ENCODE measurements at regions not wholly inside any gene's neighbourhood (a gene's known extent, or its start where the extent isn't known, plus 50 kb on each side); places are given as distances from the start of the nearest gene placed in this dataset.
"Not testable (repeated sequence)": the region's sequence is repeated elsewhere in the genome, so short reads cannot be mapped to it uniquely, and the experiment has no call there.

- H3K4me2 ChIP-seq (replicated peaks; ENCODE audit: low read depth, low read length, poor library complexity, severe bottlenecking); H4K20me1 ChIP-seq (ENCODE audit: control insufficient read depth, insufficient read depth, low read length, poor library complexity, severe bottlenecking); H3K4me3 Mint-ChIP-seq; H3K4me1 Mint-ChIP-seq; H3K27me3 ChIP-seq (replicated peaks in 1 of 4; ENCODE audit: control extremely low read depth in 1 of 4, control insufficient read depth in 3 of 4, insufficient read depth in 4 of 4, low read length in 3 of 4); H3K27ac ChIP-seq (ENCODE audit: low read length in 2 of 2); ATAC-seq (ENCODE audit: low read depth); DNase-seq; POLR2A ChIA-PET; H3K9me3 ChIP-seq (ENCODE audit: control extremely low read depth in 1 of 3, control insufficient read depth in 2 of 3, insufficient read depth in 1 of 3, low read length in 2 of 3); H3K79me2 ChIP-seq (ENCODE audit: control insufficient read depth, insufficient read depth, low read length); H3K4me3 ChIP-seq (ENCODE audit: control extremely low read depth in 1 of 5, extremely low read depth in 1 of 5, insufficient read depth in 1 of 5, low read depth in 2 of 5, low read length in 4 of 5); intact Hi-C loops (cut with micrococcal nuclease); H3K27me3 Mint-ChIP-seq; CTCF ChIA-PET; H3K9ac ChIP-seq (ENCODE audit: low read length); H3K4me1 ChIP-seq (ENCODE audit: control insufficient read depth in 2 of 2, insufficient read depth in 2 of 2, low read length in 2 of 2); H3K9me3 Mint-ChIP-seq (ENCODE audit: insufficient read depth); H2AFZ ChIP-seq (ENCODE audit: insufficient read depth, low read depth, low read length, poor library complexity, severe bottlenecking): not testable (repeated sequence)
- 100% methylated on average over 1 of the region's 1 CpG for WGBS (ENCODE audit: insufficient coverage)
- H3K27ac Mint-ChIP-seq, result peak overlapping the region; percentile 47
- H3K36me3 ChIP-seq (replicated peaks in 1 of 2; ENCODE audit: control extremely low read depth in 1 of 2, control insufficient read depth in 1 of 2, extremely low read depth in 1 of 2, insufficient read depth in 2 of 2, low read length in 1 of 2), result peaks cover 0 to 22% of the 10 kb centered on the region in 2 experiments
Measured at GRCh38 chr14:50030911-50031310, 85.5 kb downstream of the VCPKMT start.

- peaks cover 5% of the 10 kb centered on the region for H3K4me1 Mint-ChIP-seq
- no peak overlapping the region for H3K27ac ChIP-seq (ENCODE audit: low read length in 2 of 2)
- no peaks in the 10 kb centered on the region for H3K27me3 Mint-ChIP-seq
- H4K20me1 ChIP-seq (ENCODE audit: control insufficient read depth, insufficient read depth, low read length, poor library complexity, severe bottlenecking), result no peaks in the 10 kb centered on the region
- no peak overlapping the region for H3K4me3 ChIP-seq (ENCODE audit: control extremely low read depth in 1 of 5, extremely low read depth in 1 of 5, insufficient read depth in 1 of 5, low read depth in 2 of 5, low read length in 4 of 5)
- H3K9ac ChIP-seq (ENCODE audit: low read length), result no peak overlapping the region
- no peaks in the 10 kb centered on the region for H3K79me2 ChIP-seq (ENCODE audit: control insufficient read depth, insufficient read depth, low read length)
- no peak overlapping the region for H3K27ac Mint-ChIP-seq
- intact Hi-C loops (cut with micrococcal nuclease), result no loop called here
- no peak overlapping the region for H3K4me2 ChIP-seq (replicated peaks; ENCODE audit: low read depth, low read length, poor library complexity, severe bottlenecking)
- no peaks in the 10 kb centered on the region for H3K27me3 ChIP-seq (replicated peaks in 1 of 4; ENCODE audit: control extremely low read depth in 1 of 4, control insufficient read depth in 3 of 4, insufficient read depth in 4 of 4, low read length in 3 of 4)
- DNase-seq (no peak), ATAC-seq (ENCODE audit: low read depth) (no peak)
- ChIA-PET POLR2A (no interaction called here), CTCF (no interaction called here)
- H3K9me3 ChIP-seq (ENCODE audit: control extremely low read depth in 1 of 3, control insufficient read depth in 2 of 3, insufficient read depth in 1 of 3, low read length in 2 of 3), result no peaks in the 10 kb centered on the region
- TF ChIP-seq CTCF (IDR thresholded peaks at IDR 0.05) (no peak), EZH2 (IDR thresholded peaks at IDR 0.05; ENCODE audit: borderline replicate concordance, insufficient read depth, low read depth, low read length, poor library complexity, severe bottlenecking) (no peak)
- no peak overlapping the region for H3K4me3 Mint-ChIP-seq
- H3K4me1 ChIP-seq (ENCODE audit: control insufficient read depth in 2 of 2, insufficient read depth in 2 of 2, low read length in 2 of 2), result no peaks in the 10 kb centered on the region
- peaks cover 0 to 28% of the 10 kb centered on the region in 2 experiments for H3K36me3 ChIP-seq (replicated peaks in 1 of 2; ENCODE audit: control extremely low read depth in 1 of 2, control insufficient read depth in 1 of 2, extremely low read depth in 1 of 2, insufficient read depth in 2 of 2, low read length in 1 of 2)
- no peak overlapping the region for H2AFZ ChIP-seq (ENCODE audit: insufficient read depth, low read depth, low read length, poor library complexity, severe bottlenecking)
- H3K9me3 Mint-ChIP-seq (ENCODE audit: insufficient read depth), result no peaks in the 10 kb centered on the region
- 100% methylated on average over 2 of the region's 4 CpGs for WGBS (ENCODE audit: insufficient coverage)
Measured at GRCh38 chr14:50031602-50032313, 84.6 kb downstream of the VCPKMT start.

- DNase-seq; H4K20me1 ChIP-seq (ENCODE audit: control insufficient read depth, insufficient read depth, low read length, poor library complexity, severe bottlenecking); H3K79me2 ChIP-seq (ENCODE audit: control insufficient read depth, insufficient read depth, low read length); H3K4me1 Mint-ChIP-seq; H3K9ac ChIP-seq (ENCODE audit: low read length); H2AFZ ChIP-seq (ENCODE audit: insufficient read depth, low read depth, low read length, poor library complexity, severe bottlenecking); intact Hi-C loops (cut with micrococcal nuclease); H3K27me3 ChIP-seq (replicated peaks in 1 of 4; ENCODE audit: control extremely low read depth in 1 of 4, control insufficient read depth in 3 of 4, insufficient read depth in 4 of 4, low read length in 3 of 4); POLR2A ChIA-PET; CTCF ChIA-PET; H3K4me2 ChIP-seq (replicated peaks; ENCODE audit: low read depth, low read length, poor library complexity, severe bottlenecking); H3K4me3 Mint-ChIP-seq; H3K27me3 Mint-ChIP-seq; H3K27ac Mint-ChIP-seq; H3K4me1 ChIP-seq (ENCODE audit: control insufficient read depth in 2 of 2, insufficient read depth in 2 of 2, low read length in 2 of 2); H3K9me3 Mint-ChIP-seq (ENCODE audit: insufficient read depth); H3K27ac ChIP-seq (ENCODE audit: low read length in 2 of 2); H3K4me3 ChIP-seq (ENCODE audit: control extremely low read depth in 1 of 5, extremely low read depth in 1 of 5, insufficient read depth in 1 of 5, low read depth in 2 of 5, low read length in 4 of 5); H3K9me3 ChIP-seq (ENCODE audit: control extremely low read depth in 1 of 3, control insufficient read depth in 2 of 3, insufficient read depth in 1 of 3, low read length in 2 of 3); ATAC-seq (ENCODE audit: low read depth): not testable (repeated sequence)
- 96% methylated on average over 5 of the region's 8 CpGs for WGBS (ENCODE audit: insufficient coverage)
- H3K36me3 ChIP-seq (replicated peaks in 1 of 2; ENCODE audit: control extremely low read depth in 1 of 2, control insufficient read depth in 1 of 2, extremely low read depth in 1 of 2, insufficient read depth in 2 of 2, low read length in 1 of 2), result peaks cover 0 to 33% of the 10 kb centered on the region in 2 experiments
Measured at GRCh38 chr14:50032462-50033167, 83.8 kb downstream of the VCPKMT start.
